ENCODE measurements at regions not wholly inside any gene's neighbourhood (a gene's known extent, or its start where the extent isn't known, plus 50 kb on each side); places are given as distances from the start of the nearest gene placed in this dataset.
"Not testable (repeated sequence)": the region's sequence is repeated elsewhere in the genome, so short reads cannot be mapped to it uniquely, and the experiment has no call there.

DNA sequence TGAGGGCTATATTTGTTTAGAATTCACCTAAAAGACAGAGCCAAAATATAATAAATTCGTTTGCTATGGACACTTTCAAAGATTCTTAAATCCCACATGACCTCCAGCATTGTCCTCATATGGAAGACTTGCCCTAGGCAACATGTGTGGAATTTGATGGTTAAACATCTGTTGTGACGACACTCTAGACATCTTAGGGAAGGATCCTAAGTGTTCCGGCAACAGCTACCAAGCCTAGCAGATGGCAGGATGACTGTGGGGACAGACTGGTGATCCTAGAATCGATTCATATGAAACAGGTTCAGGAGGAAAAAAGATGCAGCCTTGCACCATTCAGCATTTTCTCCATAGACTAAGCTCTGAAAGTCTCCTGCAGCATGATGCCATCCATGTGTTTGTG is 77.6 kb upstream of the BACH2 start:
- DNase-seq (ENCODE audit: low read depth in 1 of 2, low spot score in 1 of 2): no peak

- DNase-seq (ENCODE audit: low read depth in 1 of 2, low spot score in 1 of 2): no peak
Observed at GRCh38 chr6:90372885-90373284, 76.2 kb upstream of the BACH2 start.

DNA sequence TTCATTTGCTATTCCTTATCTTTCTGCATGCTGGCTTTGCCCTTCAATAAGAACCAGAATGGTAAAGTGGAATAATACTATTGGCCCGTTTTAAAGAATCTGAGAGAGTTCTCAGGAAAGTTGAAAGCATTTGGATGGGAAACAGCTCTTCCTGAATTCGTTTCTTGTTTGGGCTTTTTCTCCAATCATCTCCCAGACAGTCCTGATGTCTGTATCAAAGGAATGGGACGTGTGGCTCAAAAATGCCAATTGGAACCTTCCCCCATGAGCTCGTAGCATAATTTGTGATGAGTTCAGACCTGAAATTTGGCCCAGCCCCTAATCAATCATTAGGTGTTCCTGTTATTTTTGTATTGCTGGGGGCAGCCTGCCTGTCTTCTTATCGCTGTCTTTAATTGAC is 75.8 kb upstream of the BACH2 start:
- DNase-seq (ENCODE audit: low read depth in 1 of 2, low spot score in 1 of 2): no peak

DNA sequence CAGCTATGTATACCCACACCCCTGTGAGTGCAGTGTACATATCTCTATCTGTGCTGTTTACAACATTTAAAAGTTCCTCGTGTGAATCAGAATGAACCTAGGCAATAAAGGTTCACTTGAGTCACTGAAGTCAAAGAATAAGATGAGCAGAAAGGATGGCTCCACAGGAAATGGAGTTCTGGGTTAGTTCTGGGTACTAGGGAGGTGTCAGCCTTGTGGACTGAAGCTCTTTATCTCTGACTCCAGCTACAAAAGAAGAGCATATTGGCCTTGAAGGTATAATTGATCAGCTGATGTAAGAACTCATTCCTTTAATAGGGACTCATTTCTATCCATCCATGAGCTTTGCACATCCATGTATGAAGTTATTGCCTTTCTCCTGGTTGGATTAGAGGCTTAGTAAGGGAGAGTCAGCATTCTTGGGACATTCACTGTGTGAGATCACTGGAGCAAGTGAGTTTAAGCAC is 73.9 kb upstream of the BACH2 start:
- no peak for DNase-seq (ENCODE audit: low read depth in 1 of 2, low spot score in 1 of 2)

GRCh38 chr6:90369651-90370050 is 73.0 kb upstream of the BACH2 start:
- no peak for DNase-seq (ENCODE audit: low read depth in 1 of 2, low spot score in 1 of 2)

- DNase-seq (ENCODE audit: low read depth in 1 of 2, low spot score in 1 of 2): no peak
Observed at GRCh38 chr6:90369024-90369519, 72.4 kb upstream of the BACH2 start.

DNA sequence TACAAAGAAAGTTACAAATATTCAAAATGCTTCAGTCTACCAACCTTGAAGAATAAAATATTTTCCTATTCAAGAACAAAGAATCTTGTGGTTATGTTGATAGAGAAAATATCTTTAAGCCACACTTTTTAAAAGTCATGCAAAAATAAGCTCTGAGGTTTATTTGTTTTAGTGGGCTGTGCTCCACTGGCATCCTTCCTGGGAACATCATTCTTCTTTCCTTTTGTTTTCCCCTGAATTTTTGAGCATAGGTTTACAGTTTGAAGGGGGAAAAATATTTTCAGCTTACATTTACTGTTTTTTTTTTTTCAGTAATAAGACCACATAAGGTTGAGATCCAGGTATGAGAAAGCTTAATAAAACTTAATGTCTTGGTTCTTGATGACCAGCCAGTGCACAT is 72.0 kb upstream of the BACH2 start:
- no peak for DNase-seq (ENCODE audit: low read depth in 1 of 2, low spot score in 1 of 2)

GRCh38 chr6:90368001-90368400 is 71.4 kb upstream of the BACH2 start:
- no peak for DNase-seq (ENCODE audit: low read depth in 1 of 2, low spot score in 1 of 2)

DNA sequence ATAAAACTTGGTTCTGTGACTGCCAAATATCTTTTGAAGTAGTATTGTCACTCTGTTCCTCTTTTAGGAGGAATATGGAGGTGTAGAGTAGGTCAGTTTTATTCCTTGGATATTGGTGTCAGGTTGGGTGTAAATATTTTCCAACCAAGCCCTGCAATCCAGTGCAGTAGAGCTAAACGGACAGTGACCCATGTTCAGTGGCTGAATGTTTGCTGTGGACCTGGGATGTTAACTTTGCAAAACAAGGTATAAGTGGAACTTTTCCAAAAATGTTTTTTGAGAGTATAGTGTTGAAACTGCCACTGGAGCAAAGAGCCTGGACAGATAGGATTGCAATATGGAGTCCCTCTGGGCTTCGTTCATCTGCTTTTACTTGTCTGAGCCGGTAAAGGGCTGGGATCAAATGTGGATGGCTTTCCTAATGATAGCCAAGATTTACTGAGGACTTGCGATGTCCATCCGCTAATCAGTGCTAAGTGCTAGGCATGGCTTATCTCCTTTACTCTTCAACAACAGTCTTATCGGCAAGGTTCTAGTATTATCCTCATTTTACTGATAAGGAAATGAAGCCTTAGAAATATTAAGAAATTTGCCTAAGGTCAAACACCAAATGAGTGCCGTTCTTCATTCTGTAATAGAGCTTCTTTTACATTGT is 69.0 kb upstream of the BACH2 start:
- no peak for DNase-seq (ENCODE audit: low read depth in 1 of 2, low spot score in 1 of 2)

- DNase-seq (ENCODE audit: low read depth in 1 of 2, low spot score in 1 of 2): no peak
Observed at GRCh38 chr6:90365002-90365401, 68.4 kb upstream of the BACH2 start.

DNA sequence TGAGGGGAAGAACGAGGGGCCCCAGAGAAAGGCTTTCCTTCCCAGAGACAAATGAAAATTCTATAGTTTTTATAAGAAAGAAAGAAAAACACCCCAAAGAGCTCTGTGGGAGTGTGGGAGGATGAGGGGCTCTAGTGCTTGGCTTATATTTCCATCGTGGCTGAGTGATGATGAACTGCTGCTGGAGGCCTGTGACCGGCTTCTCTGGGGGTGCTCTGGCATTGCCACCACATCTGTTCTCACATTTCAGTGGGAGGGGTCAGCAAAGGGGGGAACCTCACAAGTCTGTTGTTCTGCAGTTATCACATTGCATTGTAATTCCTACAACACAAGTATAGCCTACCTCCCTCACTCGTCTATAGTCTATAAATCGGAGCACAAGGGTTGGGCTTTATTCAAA is 67.6 kb upstream of the BACH2 start:
- DNase-seq (ENCODE audit: low read depth in 1 of 2, low spot score in 1 of 2): no peak

DNA sequence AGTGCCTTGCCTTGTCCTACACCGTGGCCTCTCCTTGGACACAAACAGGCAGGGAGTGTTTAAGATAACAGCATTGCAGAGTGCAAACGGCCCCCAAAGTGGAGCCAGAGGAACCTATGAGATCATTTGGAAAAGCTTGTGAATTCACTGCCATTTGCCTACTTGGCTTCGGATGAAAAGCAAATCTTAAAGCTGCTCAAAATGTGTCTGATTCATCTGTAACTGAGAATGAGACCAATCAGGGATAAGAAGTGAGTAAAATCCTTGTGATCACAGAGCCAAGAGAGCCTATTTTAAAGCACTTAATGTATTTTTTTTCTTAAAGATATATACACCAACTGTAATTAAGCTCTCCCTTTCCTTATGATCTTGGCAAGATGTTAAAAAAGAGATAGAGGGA is 65.7 kb upstream of the BACH2 start:
- no peak for DNase-seq (ENCODE audit: low read depth in 1 of 2, low spot score in 1 of 2)

DNA sequence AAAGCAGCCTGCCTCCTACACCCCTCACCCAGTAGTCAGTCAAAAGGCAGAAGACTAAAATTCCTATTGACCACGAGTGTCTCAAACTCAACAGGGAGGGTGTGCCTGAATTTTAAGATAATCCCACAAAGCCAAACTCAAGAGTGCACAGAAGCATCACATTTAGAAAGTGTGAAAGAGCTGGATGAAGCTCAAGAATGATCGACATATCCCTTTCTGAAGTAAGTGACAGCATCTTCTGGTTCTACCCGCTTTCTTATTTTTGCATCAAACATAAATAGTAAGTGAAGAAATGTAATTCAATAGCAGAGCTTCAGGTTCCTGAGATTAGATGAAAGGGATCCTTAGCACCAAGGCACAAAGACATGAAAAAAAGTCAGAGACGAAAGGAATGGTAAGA is 64.5 kb upstream of the BACH2 start:
- no peak for DNase-seq (ENCODE audit: low read depth in 1 of 2, low spot score in 1 of 2)

DNA sequence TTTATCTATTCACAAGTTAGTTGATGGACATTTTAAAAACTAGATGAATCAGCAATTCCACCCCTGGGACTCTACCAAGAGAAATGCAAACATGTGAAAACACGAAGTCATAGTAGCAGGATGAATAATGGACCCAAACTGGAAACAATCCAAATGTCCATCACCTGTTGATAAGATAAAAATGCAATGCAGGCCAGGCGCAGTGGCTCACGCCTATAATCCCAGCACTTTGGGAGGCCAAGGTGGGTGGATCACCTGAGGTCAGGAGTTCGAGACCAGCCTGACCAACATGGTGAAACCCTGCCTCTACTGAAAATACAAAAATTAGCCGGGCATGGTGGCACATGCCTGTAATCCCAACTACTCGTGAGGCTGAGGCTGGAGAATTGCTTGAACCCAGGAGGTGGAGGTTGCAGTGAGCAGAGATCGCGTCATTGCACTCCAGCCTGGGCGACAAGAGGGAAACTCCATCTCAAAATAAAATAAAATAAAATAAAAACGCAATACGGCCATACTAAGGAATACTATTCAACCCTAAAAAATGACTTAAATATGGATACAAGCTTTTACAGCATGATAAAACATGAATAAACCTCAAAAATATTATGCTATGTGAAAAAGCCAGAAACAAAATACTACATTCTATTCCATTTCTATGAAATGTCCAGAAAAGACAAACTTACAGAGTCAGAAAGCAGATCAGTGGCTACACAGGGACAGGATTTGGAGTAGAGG is 61.6 kb upstream of the BACH2 start:
- not testable (repeated sequence) for DNase-seq (ENCODE audit: low read depth in 1 of 2, low spot score in 1 of 2)

DNA sequence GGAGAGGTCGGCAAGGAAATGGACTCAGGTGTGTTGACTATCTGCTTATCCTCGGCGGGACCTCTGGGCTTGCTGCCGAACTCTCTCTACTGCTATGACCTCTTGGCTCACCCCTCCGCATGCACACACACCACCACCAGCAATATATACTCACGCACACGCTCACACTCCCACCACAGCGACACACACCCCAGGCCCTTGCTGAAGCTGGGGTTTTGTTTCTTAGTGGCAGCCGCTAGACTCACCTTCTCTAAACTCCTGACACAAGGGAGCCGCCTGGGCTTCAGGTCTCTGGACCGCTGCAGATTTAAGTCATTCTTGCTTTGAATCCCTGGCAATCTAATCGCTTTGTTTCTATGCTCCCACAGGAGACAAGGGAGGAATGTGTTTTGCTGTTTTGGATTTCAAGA is 59.4 kb upstream of the BACH2 start:
- no peak for DNase-seq (ENCODE audit: low read depth in 1 of 2, low spot score in 1 of 2)

- DNase-seq (ENCODE audit: low read depth in 1 of 2, low spot score in 1 of 2): no peak
Observed at GRCh38 chr6:90354961-90355360, 58.3 kb upstream of the BACH2 start.

- DNase-seq (ENCODE audit: low read depth in 1 of 2, low spot score in 1 of 2): peak in 1 of 2 donors; percentile 23
Observed at GRCh38 chr6:90351696-90352095, 55.1 kb upstream of the BACH2 start.

- DNase-seq (ENCODE audit: low read depth in 1 of 2, low spot score in 1 of 2): no peak
Observed at GRCh38 chr6:90350689-90351554, 54.3 kb upstream of the BACH2 start.

DNA sequence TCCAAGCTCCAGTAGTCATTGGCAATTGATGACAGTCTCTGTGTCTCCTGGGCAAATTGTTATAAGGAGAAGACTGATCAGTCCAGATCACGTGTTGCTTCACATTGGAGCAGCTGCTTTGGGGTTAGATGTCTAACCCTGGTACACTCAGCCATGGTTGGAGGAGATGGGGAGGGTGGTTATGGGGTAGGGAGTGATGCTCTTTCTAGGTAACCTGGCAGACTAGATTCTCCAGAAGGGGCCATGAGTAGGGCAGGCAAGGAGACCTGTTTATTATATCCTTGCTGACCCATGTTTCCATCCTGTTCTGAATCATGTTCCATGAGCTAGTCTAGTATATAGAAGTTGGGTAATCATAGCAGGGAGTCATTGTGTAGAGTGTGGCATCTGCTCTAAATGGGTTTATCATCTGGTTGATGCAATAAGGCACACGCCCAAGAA is 50.8 kb upstream of the BACH2 start:
- no peak for DNase-seq (ENCODE audit: low read depth in 1 of 2, low spot score in 1 of 2)

DNA sequence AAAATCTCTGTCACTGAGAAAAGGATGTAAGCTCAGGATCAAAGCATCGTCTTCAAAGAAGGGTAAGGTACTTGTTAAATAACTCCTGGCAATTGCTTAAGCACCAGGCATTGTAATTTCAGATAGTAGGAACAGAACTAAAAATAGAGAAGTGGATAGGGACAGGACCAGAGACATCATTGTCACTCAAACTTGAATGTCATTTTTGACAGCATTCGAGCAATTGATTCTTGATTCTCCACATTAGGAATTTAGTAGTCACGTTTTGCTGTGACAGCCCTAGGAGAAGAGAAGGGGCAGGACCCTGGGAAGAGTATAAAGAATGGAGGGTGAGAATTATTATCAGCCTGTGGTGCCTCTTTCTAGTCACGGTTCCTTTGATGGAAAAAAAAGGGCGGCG is 50.1 kb upstream of the BACH2 start:
- DNase-seq (ENCODE audit: low read depth in 1 of 2, low spot score in 1 of 2): no peak
